RWPE2 (cell line): ENCODE measurements at regions not wholly inside any gene's neighbourhood (a gene's known extent, or its start where the extent isn't known, plus 50 kb on each side); places are given as distances from the start of the nearest gene placed in this dataset.

Experiments
- ATAC-seq: fragments of 200-7000 bp; cut with Tn5 transposase; 3 replicates; pipeline ENCODE4 v1.9.1; 2021; ENCODE audit warnings: low read depth
- DNase-seq: peaks from one replicate; pipeline ENCODE4 v3.0.0-alpha.2; 2020; ENCODE audit warnings: low spot score
- H3K27ac ChIP-seq: fragments of 450-650 bp; 2 replicates; pipeline ENCODE4 v1.5.1; 2017; ENCODE audit warnings: mild to moderate bottlenecking; ENCODE audit not compliant: poor library complexity, severe bottlenecking
- H3K27me3 ChIP-seq: fragments of 250-450 bp; sonication (Bioruptor Pico); 2 replicates; pipeline ENCODE4 v1.5.1; 2021; ENCODE audit warnings: mild to moderate bottlenecking, moderate library complexity; ENCODE audit not compliant: insufficient read depth, poor library complexity, severe bottlenecking
- H3K36me3 ChIP-seq: fragments of 250-450 bp; sonication (Bioruptor Pico); 2 replicates; pipeline ENCODE4 v1.5.1; 2020; ENCODE audit warnings: low read depth, mild to moderate bottlenecking, moderate library complexity
- H3K4me1 ChIP-seq: fragments of 250-450 bp; sonication (Bioruptor Pico); 2 replicates; pipeline ENCODE4 v1.5.1; 2021; ENCODE audit warnings: mild to moderate bottlenecking, moderate library complexity; ENCODE audit not compliant: insufficient read depth, poor library complexity, severe bottlenecking
- H3K4me3 ChIP-seq: fragments of 250-450 bp; sonication (Bioruptor Pico); 2 replicates; pipeline ENCODE4 v1.5.1; 2021; ENCODE audit warnings: mild to moderate bottlenecking, moderate library complexity; ENCODE audit not compliant: severe bottlenecking
- H3K9me3 ChIP-seq: fragments of 250-450 bp; sonication (Bioruptor Pico); 2 replicates; pipeline ENCODE4 v1.5.1; 2021; ENCODE audit warnings: mild to moderate bottlenecking, moderate library complexity; ENCODE audit not compliant: severe bottlenecking
- CTCF ChIP-seq: fragments of 450-650 bp; IDR thresholded peaks from one replicate; pipeline ENCODE4 v1.5.1; 2017; ENCODE audit warnings: mild to moderate bottlenecking, moderate library complexity; ENCODE audit not compliant: poor library complexity, severe bottlenecking

- peaks cover 3% of the 10 kb centered on the region for H3K27me3 ChIP-seq
- H3K4me3 ChIP-seq: no peak overlapping the region
- no peaks in the 10 kb centered on the region for H3K4me1 ChIP-seq
- DNase-seq (no peak), ATAC-seq (no peak)
- H3K27ac ChIP-seq: no peak overlapping the region
- TF ChIP-seq CTCF: no peak
- no peaks in the 10 kb centered on the region for H3K36me3 ChIP-seq
- H3K9me3 ChIP-seq: no peaks in the 10 kb centered on the region
These were observed 734.7 kb upstream of the FAM241A start for GRCh38 chr4:111410571-111410970.

- no peak for ATAC-seq
- H3K27me3 ChIP-seq: no peaks in the 10 kb centered on the region
- H3K36me3 ChIP-seq: no peaks in the 10 kb centered on the region
- H3K4me3 ChIP-seq: no peak overlapping the region
- no peak for TF ChIP-seq CTCF
- no peak for DNase-seq
- H3K9me3 ChIP-seq: no peaks in the 10 kb centered on the region
- no peaks in the 10 kb centered on the region for H3K4me1 ChIP-seq
- no peak overlapping the region for H3K27ac ChIP-seq
These were observed 727.7 kb upstream of the FAM241A start for GRCh38 chr4:111417521-111417920.

GRCh38 chr4:111433441-111433840 lies 711.8 kb upstream of the FAM241A start:
- TF ChIP-seq CTCF: no peak

GRCh38 chr4:111434586-111434985 lies 710.7 kb upstream of the FAM241A start:
- no peak for TF ChIP-seq CTCF
- Histone ChIP-seq H3K9me3 (no peaks in the 10 kb centered on the region), H3K36me3 (no peaks in the 10 kb centered on the region), H3K27ac (no peak overlapping the region), H3K4me1 (peaks cover 15% of the 10 kb centered on the region), H3K27me3 (no peaks in the 10 kb centered on the region), H3K4me3 (no peak overlapping the region)
- ATAC-seq: peak; percentile 75
- no peak for DNase-seq

More at GRCh38 chr4:111433441-111433840, 711.8 kb upstream of the FAM241A start:
- DNase-seq (no peak), ATAC-seq (no peak)
- Histone ChIP-seq H3K4me3 (no peak overlapping the region), H3K27me3 (no peaks in the 10 kb centered on the region), H3K9me3 (no peaks in the 10 kb centered on the region), H3K4me1 (peaks cover 15% of the 10 kb centered on the region), H3K36me3 (no peaks in the 10 kb centered on the region), H3K27ac (no peak overlapping the region)

GRCh38 chr4:111435986-111436744 lies 709.1 kb upstream of the FAM241A start:
- ATAC-seq (peak; percentile 14; the same call in 1 of the 3 replicates), DNase-seq (no peak)
- Histone ChIP-seq H3K36me3 (no peaks in the 10 kb centered on the region), H3K9me3 (no peaks in the 10 kb centered on the region), H3K27me3 (no peaks in the 10 kb centered on the region), H3K4me1 (peaks cover 15% of the 10 kb centered on the region), H3K4me3 (no peak overlapping the region), H3K27ac (no peak overlapping the region)
- no peak for TF ChIP-seq CTCF
